ENCODE measurements at regions not wholly inside any gene's neighbourhood (a gene's known extent, or its start where the extent isn't known, plus 50 kb on each side); places are given as distances from the start of the nearest gene placed in this dataset.
"Not testable (repeated sequence)": the region's sequence is repeated elsewhere in the genome, so short reads cannot be mapped to it uniquely, and the experiment has no call there.

- H3K79me2 ChIP-seq (ENCODE audit: insufficient read depth, low read length); H3K27ac ChIP-seq (ENCODE audit: insufficient read length, low read depth, low read length); H3K9me3 Mint-ChIP-seq; H2AFZ ChIP-seq (ENCODE audit: low read length); H3K56ac ChIP-seq (ENCODE audit: insufficient read length, low read depth, low read length); H3K14ac ChIP-seq (ENCODE audit: insufficient read depth, low read length); H4K91ac ChIP-seq (ENCODE audit: insufficient read length, low read depth, low read length); H3K4ac ChIP-seq (ENCODE audit: low read depth, low read length); H3K27me3 Mint-ChIP-seq (ENCODE audit: low read depth); H3K23me2 ChIP-seq (ENCODE audit: insufficient read length, low read depth, low read length, poor library complexity, severe bottlenecking); H3K36me3 Mint-ChIP-seq (ENCODE audit: insufficient read depth in 1 of 3, low read depth in 3 of 3); H3T11ph ChIP-seq (ENCODE audit: low read length); H3K18ac ChIP-seq (ENCODE audit: insufficient read length, low read depth, low read length); H2BK15ac ChIP-seq (ENCODE audit: low read depth, low read length); H4K20me1 ChIP-seq (ENCODE audit: control insufficient read depth, insufficient read depth, insufficient read length); H2BK20ac ChIP-seq (ENCODE audit: low read depth, low read length, poor library complexity, severe bottlenecking); H2BK5ac ChIP-seq (ENCODE audit: insufficient read length, low read length); H3K27ac Mint-ChIP-seq; H2BK12ac ChIP-seq (ENCODE audit: insufficient read length, low read depth, low read length); H3K79me1 ChIP-seq (ENCODE audit: insufficient read depth, low read depth, low read length, poor library complexity, severe bottlenecking); DNase-seq; H3K9ac ChIP-seq (ENCODE audit: extremely low read depth, insufficient read length, low read length); H3K4me2 ChIP-seq (ENCODE audit: insufficient read depth, insufficient read length, low read length); H3K23ac ChIP-seq (ENCODE audit: insufficient read length, low read depth, low read length); H3K4me1 ChIP-seq (ENCODE audit: insufficient read depth, low read length); H3K9me3 ChIP-seq (ENCODE audit: control insufficient read depth, low read depth, low read length); H2AK5ac ChIP-seq (ENCODE audit: insufficient read length, low read length); H3K27me3 ChIP-seq (ENCODE audit: insufficient read depth, low read length); H2BK120ac ChIP-seq (ENCODE audit: low read depth, low read length, poor library complexity, severe bottlenecking); H4K8ac ChIP-seq (replicated peaks; ENCODE audit: insufficient read length, low read depth, low read length); H3K4me3 Mint-ChIP-seq; H4K5ac ChIP-seq (ENCODE audit: insufficient read length, low read depth, low read length): not testable (repeated sequence)
- no CpG with 5 or more reads among the region's 8 CpGs for WGBS (ENCODE audit: extremely low coverage, insufficient read length, low lambda C conversion rate)
- H3K4me1 Mint-ChIP-seq, result peaks cover 0 to 11% of the 10 kb centered on the region in 2 experiments; a peak in 2 of 4 replicates
Observed at GRCh38 chr7:149991652-149992302, 118.0 kb downstream of the ATP6V0E2 start.

DNA sequence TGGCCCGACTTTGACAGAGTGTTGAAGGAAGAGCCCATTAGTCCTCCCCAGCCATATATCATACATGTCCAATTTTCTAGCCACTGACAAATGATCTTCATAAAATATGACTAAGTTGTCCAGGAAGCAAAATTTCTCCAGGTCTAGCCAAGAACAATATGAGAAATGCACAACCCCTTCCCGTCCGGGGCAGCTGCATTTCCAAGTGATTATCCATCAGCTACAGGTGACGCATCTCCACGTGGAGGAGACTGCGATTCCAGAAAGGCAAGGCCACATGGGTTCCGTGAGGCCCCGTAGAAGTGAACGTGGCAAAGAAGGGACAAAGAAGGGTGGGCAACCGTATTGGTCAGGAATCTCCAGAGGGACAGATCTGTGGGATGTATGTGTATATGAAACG, 118.6 kb downstream of the ATP6V0E2 start:
- not testable (repeated sequence) for H3K4me1 ChIP-seq (ENCODE audit: insufficient read depth, low read length); H3K9me3 Mint-ChIP-seq; H3K9me3 ChIP-seq (ENCODE audit: control insufficient read depth, low read depth, low read length); H2BK5ac ChIP-seq (ENCODE audit: insufficient read length, low read length); H2AK5ac ChIP-seq (ENCODE audit: insufficient read length, low read length); H3K18ac ChIP-seq (ENCODE audit: insufficient read length, low read depth, low read length); H2BK15ac ChIP-seq (ENCODE audit: low read depth, low read length); H3K56ac ChIP-seq (ENCODE audit: insufficient read length, low read depth, low read length); H4K20me1 ChIP-seq (ENCODE audit: control insufficient read depth, insufficient read depth, insufficient read length); H3K27me3 Mint-ChIP-seq (ENCODE audit: low read depth); H3K4ac ChIP-seq (ENCODE audit: low read depth, low read length); DNase-seq; H3K23me2 ChIP-seq (ENCODE audit: insufficient read length, low read depth, low read length, poor library complexity, severe bottlenecking); H4K8ac ChIP-seq (replicated peaks; ENCODE audit: insufficient read length, low read depth, low read length); H3K23ac ChIP-seq (ENCODE audit: insufficient read length, low read depth, low read length); H3K4me2 ChIP-seq (ENCODE audit: insufficient read depth, insufficient read length, low read length); H2AFZ ChIP-seq (ENCODE audit: low read length); H3K79me1 ChIP-seq (ENCODE audit: insufficient read depth, low read depth, low read length, poor library complexity, severe bottlenecking); H3K79me2 ChIP-seq (ENCODE audit: insufficient read depth, low read length); H2BK120ac ChIP-seq (ENCODE audit: low read depth, low read length, poor library complexity, severe bottlenecking); H3K36me3 Mint-ChIP-seq (ENCODE audit: insufficient read depth in 1 of 3, low read depth in 3 of 3); H4K5ac ChIP-seq (ENCODE audit: insufficient read length, low read depth, low read length); H3K27ac ChIP-seq (ENCODE audit: insufficient read length, low read depth, low read length); H2BK20ac ChIP-seq (ENCODE audit: low read depth, low read length, poor library complexity, severe bottlenecking); H3K27me3 ChIP-seq (ENCODE audit: insufficient read depth, low read length); H4K91ac ChIP-seq (ENCODE audit: insufficient read length, low read depth, low read length); H3K14ac ChIP-seq (ENCODE audit: insufficient read depth, low read length); H2BK12ac ChIP-seq (ENCODE audit: insufficient read length, low read depth, low read length); H3T11ph ChIP-seq (ENCODE audit: low read length); H3K9ac ChIP-seq (ENCODE audit: extremely low read depth, insufficient read length, low read length); H3K4me3 Mint-ChIP-seq
- Mint-ChIP-seq H3K27ac (peak overlapping the region in 1 of 3 experiments; percentile 37; a peak in 1 of 7 replicates), H3K4me1 (peaks cover 0 to 11% of the 10 kb centered on the region in 2 experiments; a peak in 2 of 4 replicates)
- no CpG with 5 or more reads among the region's 11 CpGs for WGBS (ENCODE audit: extremely low coverage, insufficient read length, low lambda C conversion rate)
